Hepatic stellate cell (primary cell): ENCODE measurements at regions not wholly inside any gene's neighbourhood (a gene's known extent, or its start where the extent isn't known, plus 50 kb on each side); places are given as distances from the start of the nearest gene placed in this dataset.

ENCODE experiments used
- DNase-seq: peaks from one replicate; pipeline ENCODE4 v3.0.0; 2011; ENCODE audit warnings: low spot score

DNA sequence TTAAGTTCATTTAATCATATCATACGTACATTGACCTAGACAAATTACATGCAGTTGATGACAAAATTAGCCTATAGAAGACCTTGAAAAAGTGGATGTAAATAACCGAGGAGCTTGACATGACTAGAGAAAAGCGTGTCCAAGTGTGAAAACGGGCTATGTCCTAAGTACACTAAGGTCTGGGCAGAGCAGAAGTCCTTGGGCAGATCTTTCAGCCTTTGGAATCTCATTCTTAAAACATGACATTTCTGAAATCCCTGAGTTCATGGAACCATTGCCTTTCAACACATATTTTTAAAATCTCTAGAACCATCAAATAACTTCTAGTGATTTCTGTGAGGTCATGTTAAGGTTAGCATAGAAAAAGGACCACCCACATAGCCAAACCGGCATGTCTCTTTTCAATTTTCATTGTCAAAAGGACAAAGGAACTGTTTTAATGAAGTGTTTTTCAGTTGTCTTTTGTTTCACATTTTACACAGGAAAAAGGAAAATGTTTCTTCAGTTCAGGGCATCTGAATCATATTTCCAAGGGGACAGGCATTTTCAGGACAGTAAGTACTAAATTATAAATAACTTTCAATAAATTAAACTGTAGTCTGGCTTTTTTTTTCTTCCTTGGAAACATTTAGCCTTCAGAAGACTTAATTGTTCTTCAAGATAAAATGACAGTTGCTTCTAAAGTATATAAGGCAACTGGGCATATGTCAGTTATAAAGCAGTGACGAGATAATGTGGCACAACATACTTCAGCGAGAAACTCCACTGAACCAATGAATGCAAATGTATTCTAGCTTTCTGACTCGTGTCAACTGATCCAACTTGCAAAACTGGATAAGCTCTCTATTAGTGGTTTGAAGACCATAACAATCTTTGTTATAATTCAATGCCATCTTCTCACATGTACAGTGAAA lies 416.8 kb downstream of the NFIB start:
- DNase-seq: no peak

DNA sequence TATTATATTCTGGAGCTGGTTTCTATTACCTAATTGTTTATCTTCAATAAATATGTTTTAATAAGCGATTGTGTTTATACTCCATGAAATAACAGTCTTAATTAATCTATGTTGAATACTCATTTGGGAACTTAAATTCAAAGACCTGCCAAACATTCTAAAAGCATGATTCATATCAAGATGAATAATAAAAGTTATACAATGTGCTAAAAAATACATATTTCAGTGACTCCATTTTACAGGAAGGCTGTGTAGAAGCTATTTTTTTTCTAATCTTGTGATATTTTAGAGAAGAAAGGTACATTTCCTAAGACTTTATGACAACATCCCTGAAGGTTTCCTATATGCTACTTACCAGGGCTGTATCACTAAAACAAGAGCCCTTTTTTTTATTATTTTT lies 417.9 kb downstream of the NFIB start:
- DNase-seq: no peak

DNA sequence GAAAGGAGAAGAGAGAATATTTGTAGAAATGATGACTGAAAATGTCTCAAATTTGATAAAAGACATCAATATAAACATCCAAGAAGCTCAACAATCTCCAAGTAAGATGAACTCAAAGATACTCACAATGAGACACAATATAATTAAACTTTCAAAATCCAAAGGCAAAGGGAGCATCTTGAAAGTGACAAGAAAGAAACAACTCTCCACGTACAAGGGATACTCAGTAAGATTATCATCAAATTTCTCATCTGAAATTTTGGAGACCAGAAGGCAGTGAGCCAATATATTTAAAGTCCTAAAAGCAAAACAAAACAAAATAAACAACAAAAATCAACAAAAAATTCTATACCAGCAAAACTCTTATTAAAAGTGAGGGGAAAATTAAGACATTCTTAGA lies 428.7 kb downstream of the NFIB start:
- no peak for DNase-seq

DNA sequence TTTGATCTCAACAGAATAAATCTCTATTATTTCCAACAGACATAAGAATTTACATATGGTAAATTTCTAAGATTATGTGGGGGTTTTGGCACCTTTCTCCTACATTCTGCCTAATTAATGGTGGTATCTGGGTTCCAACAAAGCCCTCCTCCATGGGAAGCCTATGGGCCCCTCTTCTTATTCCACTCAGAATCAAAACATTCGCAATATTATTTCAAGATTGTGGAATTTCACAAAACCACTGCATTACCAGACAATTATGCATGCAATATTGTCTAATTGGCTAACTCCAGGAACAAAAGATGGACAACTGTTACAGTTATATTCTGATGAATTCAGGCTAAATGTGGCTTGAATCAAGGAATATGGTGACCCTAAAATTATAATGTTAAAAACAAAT lies 434.0 kb downstream of the NFIB start:
- no peak for DNase-seq

DNA sequence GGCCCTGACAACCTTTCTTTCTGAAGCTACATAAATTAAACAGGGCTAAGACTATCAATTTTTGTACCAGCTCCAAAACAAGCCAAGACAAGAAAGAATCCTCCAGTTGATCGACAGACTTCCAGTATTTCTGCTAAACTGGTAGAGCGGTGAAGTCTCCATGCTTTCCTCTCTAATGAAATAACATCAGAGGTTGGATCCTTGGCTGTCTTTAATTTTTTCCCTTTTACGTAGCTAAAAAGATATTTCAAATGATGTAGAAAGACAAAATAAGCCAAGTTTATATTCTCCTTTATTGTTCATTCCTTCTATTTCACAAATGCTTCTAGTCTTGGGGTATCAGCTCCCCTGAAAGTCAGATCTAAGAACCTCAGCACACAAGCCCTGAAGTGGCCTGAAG lies 434.9 kb downstream of the NFIB start:
- DNase-seq: no peak

DNA sequence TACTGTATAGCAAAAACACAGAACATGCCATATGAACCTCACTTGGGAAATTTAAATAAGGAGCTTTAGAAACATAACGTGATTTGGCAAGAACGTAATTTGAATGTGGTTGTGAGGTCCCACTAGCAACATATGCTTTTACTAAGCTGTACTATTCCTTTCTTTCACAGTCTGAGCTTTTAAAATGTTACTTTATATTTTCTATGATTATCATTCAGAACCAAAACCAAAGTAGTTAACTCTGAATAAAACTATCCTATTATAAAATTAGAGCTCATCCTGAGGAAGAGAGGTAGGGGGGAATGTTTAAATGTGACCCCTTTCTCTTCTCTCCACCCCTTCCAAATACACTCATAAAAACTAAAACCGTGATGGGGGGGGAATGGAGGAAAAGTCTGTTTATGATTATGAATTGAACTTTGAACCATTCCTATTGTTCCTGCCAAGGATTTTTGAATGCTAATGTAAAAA lies 435.7 kb downstream of the NFIB start:
- no peak for DNase-seq

DNA sequence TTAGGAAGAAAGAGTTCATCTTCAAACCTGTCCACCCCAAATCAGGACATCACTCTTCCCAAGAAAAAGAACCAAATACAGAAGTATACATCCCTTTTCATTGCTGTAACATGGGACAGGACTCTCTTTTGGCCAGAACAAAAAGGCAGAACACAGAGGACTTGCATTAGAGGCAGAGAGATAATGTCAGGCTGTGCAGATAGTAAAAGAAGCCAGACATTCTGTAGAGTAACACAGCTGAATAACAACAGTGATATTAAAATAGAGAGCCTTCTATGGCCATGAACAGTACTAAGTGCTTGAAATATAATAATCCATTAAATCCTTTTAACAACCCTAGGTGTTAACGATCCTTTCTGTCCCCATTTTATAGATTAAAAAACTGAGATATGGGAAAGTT lies 437.2 kb downstream of the NFIB start:
- DNase-seq: no peak

DNA sequence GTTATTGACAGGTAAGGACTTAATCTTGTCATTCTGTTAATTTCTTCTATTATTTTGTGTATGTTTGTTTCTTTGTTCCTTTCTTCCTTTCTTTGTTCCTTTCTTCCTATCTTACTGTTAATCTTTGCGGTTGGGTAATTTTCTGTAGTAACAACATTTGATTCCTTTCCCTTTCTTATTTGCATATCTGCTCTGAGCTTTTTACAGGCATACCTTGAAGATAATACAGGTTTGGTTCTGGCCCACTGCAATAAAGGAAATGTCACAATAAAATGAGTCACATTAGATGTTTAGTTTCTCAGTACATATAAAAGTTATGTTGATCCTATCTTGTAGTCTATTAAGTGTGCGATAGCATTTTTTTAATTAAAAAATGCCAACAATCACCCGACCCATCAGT lies 440.7 kb downstream of the NFIB start:
- DNase-seq: no peak

DNA sequence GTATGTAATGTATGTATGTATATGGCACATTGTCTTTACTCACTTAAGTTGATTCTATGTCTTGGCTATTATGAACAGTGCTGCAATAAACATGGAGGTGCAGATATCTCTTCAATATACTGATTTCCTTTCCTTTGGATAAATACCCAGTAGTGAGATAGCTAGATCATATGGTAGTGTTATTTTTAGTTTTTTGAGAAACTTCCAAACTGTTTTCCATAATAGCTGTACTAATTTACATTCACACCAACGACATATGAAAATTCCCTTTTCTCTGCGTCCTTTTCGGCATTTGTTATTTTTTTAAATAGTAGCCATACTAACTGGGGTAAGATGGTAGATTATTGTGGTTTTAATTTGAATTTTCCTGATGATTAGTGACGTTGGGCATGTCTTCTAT lies 445.6 kb downstream of the NFIB start:
- no peak for DNase-seq

DNA sequence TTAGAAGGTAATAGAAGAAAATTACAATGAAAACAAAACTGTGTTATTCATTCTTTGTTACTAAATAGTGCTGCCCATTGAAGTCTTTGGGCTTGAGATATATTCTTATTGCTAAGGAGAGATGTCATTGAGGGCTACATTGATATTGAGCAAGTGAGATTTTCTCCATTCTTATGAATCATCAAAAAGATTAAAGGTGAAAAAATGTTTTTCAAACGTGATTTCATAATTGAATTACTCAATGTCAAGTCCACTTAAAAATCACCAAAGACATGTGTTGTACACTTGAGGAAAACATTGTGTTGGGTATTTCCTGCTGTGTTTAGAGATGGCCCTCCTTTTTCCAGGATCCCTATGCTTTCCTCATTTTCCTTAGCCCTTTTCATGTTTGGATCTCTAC lies 448.1 kb downstream of the NFIB start:
- DNase-seq: no peak

DNA sequence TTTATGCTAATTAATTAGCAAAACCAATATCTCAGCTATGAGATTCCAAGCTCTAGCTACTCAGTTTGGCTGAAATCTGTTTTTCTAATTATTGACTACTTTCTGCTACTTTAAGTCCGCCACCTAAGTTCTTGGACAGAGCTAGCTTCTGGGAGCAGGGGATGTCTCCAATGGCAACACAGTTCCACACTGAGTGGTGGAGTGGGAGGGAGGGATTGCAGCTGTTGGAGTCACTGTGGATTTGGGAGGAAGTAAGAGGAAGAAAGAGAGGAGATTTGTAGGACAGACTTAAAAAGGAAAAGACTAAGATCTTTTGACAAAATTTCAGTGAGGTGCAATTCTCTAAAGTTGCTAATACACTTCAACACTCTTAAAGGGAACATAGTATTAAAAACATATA lies 450.8 kb downstream of the NFIB start:
- DNase-seq: no peak

DNA sequence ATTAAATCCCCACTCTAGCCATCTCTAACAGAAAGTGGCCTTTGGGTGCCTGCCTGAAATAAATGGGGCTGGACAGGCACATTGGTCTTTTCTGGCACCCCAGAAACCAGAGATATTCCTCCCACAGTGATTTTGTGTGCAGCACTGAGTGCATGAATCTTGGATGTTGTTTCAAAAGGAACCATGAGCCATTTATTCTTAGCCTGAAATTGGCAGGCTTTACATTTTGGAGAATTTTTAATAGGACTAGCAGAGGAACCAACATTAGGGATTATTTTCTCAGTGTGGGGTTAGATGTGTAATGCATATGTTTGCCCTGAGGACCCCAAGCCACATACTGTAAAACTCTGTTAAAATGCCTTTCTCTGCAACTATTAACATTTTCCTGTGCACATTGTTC lies 451.3 kb downstream of the NFIB start:
- no peak for DNase-seq

DNA sequence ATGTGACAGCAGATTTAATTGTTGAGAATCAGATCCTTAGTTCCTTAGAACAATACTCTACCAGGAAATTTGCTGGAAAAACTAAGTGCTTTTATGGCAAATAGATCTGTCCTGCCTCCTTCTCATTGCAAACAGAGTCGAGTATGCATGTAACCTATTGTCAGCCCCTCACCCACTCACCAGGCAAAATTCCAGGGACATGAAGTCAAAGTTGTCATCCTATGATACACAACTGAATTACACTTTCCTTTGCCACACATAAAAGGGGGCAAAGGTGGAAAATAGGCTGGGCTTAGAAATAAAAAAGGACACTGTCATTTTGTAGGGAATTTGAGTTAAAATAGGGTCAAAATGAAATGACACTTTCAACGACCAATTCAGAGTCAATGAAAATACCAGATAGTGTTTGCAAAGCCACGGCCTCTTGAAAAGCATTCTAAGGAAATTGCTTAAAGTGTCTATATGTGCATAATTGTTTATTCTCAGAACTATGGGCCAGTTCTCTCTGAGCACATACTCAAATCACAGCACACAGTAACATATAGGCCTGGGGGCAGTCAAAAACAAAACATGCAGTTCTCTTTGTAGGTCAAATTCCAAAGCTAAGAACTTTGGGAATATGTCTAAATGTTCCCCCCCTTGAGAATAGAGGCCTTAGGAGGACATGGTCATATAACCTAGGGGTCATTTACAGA lies 452.8 kb downstream of the NFIB start:
- DNase-seq: no peak

DNA sequence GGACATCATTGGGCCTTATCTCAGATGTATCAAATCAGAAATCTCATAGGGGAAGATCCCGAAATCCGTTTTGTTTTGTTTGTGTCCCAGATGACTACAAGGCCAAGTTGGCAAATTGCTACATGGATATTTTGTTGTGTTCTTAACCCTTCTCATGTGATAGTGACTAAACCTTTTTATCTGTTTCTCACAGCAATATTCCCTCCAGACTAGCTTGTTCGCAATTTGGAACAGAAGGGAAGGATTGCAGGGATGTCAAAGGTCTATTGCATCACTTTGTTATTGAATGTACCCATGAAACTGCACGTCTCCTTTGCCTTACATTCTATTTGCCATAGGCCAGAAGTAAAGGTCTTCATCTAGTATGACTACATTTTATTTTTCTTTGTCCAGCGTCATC lies 453.9 kb downstream of the NFIB start:
- DNase-seq: no peak

DNA sequence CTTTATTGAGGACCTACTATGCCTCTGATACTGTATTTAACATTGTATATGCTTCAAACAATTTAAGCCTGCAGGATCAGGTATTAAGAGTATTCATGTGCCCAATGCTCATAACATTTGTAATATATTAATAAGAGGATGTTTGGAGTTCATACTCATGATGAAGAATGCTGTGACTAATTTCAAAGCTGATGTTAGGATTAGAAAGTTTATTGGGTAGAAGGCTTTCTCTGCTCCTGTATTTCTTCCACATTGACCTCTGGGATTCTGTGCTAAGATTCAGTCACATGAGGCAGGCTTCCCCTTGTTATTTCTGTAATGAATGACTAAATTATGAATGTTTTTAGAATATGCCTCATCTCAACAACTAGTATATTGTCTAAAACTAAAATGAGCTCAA lies 456.4 kb downstream of the NFIB start:
- peak; percentile 27 for DNase-seq

DNA sequence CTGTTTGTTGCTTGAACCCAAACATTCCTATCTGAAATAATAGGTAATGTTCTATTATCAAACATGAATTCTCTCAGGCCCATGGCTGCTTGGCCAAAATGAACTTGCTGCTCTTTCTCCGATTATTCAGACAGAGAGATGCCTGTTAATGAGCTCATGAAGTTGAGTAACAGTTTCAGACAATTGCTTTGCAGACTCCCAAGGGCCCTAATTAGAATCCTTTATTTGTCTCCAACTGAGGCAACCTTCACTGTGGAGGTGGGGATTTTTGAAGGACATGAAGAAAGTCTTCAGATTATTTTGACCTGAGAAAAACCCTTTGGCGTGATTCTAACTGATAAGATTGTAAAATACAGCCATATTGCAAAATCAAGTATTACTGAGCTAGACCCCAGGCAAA lies 466.7 kb downstream of the NFIB start:
- no peak for DNase-seq

DNA sequence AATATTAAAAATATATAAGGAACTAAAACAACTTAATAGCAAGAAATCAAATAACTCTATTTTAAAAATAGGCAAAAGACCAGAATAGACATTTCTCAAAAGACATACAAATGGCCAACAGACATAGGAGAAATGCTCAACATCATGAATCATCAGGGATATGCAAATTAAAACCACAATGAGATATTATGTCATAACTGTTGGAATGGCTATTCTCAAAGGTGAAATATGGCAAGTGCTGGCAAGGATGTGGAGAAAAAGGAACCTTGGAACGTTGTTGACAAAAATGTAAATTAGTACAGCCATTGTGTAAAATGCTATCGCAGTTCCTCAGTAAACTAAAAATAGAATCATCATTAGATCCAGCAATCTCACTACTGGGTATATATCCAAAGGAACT lies 468.5 kb downstream of the NFIB start:
- DNase-seq: no peak

DNA sequence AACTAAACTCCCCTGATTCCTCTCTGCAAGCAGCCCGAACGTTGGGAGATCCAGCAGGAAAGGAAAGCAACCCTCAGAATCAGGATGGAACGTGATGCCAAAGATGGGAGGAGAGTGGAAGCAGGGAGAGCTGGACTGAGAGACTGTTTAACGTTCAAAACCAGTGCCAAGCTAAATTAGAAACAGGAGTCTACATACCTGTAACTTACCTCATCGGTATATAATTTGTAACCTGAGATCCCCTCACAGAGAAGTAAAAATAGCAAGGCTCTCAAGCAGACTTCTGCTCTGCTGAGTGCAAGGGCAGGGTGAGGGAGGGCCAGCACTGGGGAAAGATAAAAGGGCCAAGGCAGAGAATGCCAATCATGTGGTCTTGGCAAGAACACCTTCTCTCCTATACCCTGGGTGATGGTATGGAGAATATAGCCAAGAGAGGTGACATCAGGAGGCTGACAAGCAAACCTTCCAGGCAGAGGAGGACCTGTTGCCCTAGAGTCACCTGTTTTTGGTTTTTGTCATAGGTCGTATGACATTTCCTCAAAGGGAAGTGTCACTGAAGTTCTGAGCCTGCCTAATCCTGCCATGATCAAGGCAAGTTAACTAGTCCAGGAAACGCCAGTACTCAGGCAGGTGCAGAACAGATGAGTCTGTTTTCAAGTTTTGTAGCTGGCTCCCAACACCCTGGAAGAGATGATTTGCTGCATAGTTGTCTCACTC lies 472.0 kb downstream of the NFIB start:
- DNase-seq: no peak

DNA sequence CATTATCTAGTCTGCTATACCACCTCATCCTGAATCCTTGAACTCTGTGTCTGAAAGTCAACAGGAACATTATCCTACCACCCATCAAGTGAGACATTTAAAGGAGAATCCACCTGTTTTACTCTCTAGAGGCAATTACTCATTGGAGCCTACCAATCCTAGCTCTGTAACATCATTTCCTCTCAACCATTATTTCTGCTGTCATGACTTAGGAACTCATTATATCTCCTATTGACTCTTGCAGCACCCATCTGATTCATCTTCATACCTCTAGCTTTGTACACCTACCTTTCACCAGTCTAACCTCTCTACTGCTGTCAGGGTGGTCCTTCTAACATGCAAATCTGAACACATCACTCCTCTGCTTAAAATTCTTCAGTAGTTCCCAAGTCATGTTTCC lies 481.5 kb downstream of the NFIB start:
- no peak for DNase-seq

DNA sequence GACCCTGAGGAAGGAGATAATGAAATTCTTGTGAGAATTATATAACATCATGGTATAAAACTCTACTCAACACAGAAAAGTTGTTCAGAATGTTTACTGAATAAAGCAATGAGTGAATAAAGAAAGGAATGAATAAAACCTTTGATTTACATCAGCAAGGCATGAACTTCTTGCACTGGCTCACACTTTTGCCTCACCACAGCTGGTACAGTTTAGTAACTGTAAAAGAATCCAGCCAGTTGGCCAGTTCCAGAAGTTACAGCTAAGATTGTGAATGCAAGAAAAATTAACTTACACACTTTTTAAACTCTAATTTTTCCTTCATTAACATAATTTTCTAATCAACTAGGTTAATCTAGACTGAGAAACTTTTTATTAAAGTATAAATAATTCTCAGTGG lies 490.9 kb downstream of the NFIB start:
- DNase-seq: no peak

DNA sequence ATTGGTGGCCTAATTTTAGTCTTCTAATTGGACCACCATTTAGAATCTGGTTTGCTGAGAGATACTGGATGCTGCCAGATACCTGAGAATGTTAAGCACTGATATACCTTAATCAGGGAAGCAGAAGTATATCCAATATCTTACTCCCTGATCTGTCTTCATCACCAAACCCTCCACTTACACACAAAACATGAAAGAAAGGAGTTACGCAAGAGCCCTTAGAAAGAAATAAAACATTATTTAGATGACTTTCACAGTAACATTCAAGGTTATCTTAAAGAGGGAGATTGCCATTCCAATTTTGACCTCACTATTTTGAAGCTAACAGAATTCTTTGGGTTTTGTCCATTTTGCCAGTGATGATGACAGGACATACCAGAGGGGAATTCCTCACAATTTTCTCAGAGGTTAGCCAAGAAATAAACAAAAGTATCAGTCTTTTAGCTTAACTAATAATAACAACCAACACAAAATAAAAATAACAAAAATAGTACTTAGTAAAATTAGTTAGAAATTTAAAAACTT lies 496.1 kb downstream of the NFIB start:
- DNase-seq: no peak

DNA sequence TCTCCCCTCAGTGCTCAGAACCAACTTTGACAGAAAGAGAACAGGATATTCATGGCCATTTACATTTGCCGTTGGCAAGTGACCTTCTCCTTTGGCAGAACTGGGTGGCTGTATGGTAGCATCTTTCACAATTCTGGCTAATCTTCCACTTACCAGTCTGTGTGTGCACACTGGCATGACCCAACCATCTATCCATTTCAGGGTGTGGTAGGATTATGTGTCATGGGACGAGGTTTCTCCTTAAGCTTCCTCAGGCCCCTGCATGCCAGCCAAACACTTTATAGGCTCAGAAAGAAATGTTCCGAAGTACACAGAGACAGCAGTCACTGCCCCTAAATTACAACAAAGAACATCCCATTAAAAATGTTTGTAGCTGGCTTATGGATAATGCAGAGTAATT lies 497.1 kb downstream of the NFIB start:
- DNase-seq: no peak
